ENCODE measurements at regions not wholly inside any gene's neighbourhood (a gene's known extent, or its start where the extent isn't known, plus 50 kb on each side); places are given as distances from the start of the nearest gene placed in this dataset.

GRCh38 chr13:99053636-99054233, 75.9 kb upstream of the DOCK9 start:
- H3K27ac ChIP-seq, result no peak overlapping the region
- no peak for ATAC-seq
- 68 to 77% methylated on average over 5 of the region's 5 CpGs for WGBS, 2 donors

DNA sequence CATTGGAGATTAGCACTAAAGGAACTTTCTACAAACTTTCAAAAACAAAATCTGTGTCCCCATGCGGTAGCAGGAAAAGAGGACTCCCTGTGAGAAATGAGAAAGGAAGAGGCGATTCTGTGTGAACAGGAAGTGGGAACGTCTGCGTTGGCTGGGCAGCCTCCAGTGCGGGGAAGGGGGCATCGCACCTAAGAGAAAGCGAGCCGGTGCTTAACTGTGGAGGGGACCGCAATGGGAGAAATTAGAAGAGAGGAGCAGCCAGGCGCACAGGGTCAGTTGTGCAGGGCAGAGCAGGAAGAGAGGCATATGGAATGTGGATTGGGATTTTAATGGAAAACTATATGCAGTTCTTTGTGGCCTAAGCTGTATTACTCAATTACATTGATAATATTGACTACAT, 77.4 kb upstream of the DOCK9 start:
- ATAC-seq, result no peak
- Histone ChIP-seq H3K36me3 (replicated peaks in 1 of 2; ENCODE audit: insufficient read depth in 1 of 2, low read depth in 2 of 2) (no peaks in the 10 kb centered on the region), H3K27me3 (no peaks in the 10 kb centered on the region), H3K4me3 (no peak overlapping the region), H3K27ac (no peak overlapping the region), H3K4me1 (peaks cover 16% of the 10 kb centered on the region), H3K9me3 (no peaks in the 10 kb centered on the region)
- intact Hi-C loops (cut with DNase I), result no loop called here
- DNase-seq, result no peak
- WGBS, 2 donors, result 68 to 85% methylated on average over 10 of the region's 10 CpGs
- TF ChIP-seq POLR2A (IDR thresholded peaks at IDR 0.05) (no peak), CTCF (IDR thresholded peaks at IDR 0.05) (no peak)

More at GRCh38 chr13:99053636-99054233, 75.9 kb upstream of the DOCK9 start:
- H3K4me1 ChIP-seq, result peaks cover 16% of the 10 kb centered on the region
- no peaks in the 10 kb centered on the region for H3K27me3 ChIP-seq
- no peak for DNase-seq
- no peak for TF ChIP-seq POLR2A (IDR thresholded peaks at IDR 0.05)
- no peak for TF ChIP-seq CTCF (IDR thresholded peaks at IDR 0.05)
- no peak overlapping the region for H3K4me3 ChIP-seq
- intact Hi-C loops (cut with DNase I), result no loop called here
- no peaks in the 10 kb centered on the region for H3K9me3 ChIP-seq
- H3K36me3 ChIP-seq (replicated peaks in 1 of 2; ENCODE audit: insufficient read depth in 1 of 2, low read depth in 2 of 2), result no peaks in the 10 kb centered on the region

- 81 to 95% methylated on average over 1 of the region's 1 CpG for WGBS, 2 donors
- Histone ChIP-seq H3K27ac (no peak overlapping the region), H3K27me3 (no peaks in the 10 kb centered on the region), H3K4me1 (peaks cover 16% of the 10 kb centered on the region), H3K36me3 (replicated peaks in 1 of 2; ENCODE audit: insufficient read depth in 1 of 2, low read depth in 2 of 2) (no peaks in the 10 kb centered on the region), H3K4me3 (no peak overlapping the region), H3K9me3 (no peaks in the 10 kb centered on the region)
- DNase-seq, result no peak
- no peak for TF ChIP-seq CTCF (IDR thresholded peaks at IDR 0.05)
- TF ChIP-seq POLR2A (IDR thresholded peaks at IDR 0.05), result no peak
- no peak for ATAC-seq
- intact Hi-C loops (cut with DNase I), result no loop called here
These were observed 77.9 kb upstream of the DOCK9 start for GRCh38 chr13:99055735-99056134.

DNA sequence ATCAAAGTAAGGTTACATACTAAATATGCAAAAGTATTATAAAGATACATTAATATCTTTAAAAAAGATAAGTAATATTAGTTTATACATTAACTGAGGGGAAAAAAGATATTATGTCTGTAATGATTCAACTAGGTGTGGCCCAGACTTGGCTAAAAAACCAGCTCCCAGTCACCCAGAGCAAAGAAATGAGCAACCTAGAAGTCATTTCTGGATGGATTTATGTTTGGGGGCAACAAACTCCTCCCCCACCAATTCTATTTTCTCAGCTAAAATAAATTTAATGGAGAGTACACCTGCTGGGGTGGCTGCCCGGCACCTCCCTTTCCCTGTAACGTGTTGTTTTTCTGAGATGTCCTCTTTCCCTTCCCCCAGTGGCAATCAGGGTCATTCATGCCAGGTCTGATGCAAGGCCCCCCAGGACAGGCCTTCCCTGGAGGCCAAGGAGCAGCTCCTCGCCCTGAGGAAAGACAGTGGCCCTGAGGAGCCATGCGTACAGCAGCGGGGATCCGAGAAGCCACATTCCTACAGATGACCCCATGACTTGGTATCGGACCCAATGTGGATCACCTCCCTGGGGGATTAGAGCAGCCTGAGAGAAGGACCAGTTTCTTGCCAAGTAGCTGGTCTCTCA, 78.6 kb upstream of the DOCK9 start:
- TF ChIP-seq CTCF (IDR thresholded peaks at IDR 0.05) (no peak), POLR2A (IDR thresholded peaks at IDR 0.05) (no peak)
- Histone ChIP-seq H3K27me3 (no peaks in the 10 kb centered on the region), H3K9me3 (no peaks in the 10 kb centered on the region), H3K27ac (no peak overlapping the region), H3K4me3 (no peak overlapping the region), H3K36me3 (replicated peaks in 1 of 2; ENCODE audit: insufficient read depth in 1 of 2, low read depth in 2 of 2) (no peaks in the 10 kb centered on the region), H3K4me1 (peaks cover 12% of the 10 kb centered on the region)
- DNase-seq (no peak), ATAC-seq (no peak)
- 81 to 96% methylated on average over 7 of the region's 7 CpGs for WGBS, 2 donors
- intact Hi-C loops (cut with DNase I), result no loop called here

Measured in body of pancreas (tissue), 4 donors.